ENCODE measurements at regions not wholly inside any gene's neighbourhood (a gene's known extent, or its start where the extent isn't known, plus 50 kb on each side); places are given as distances from the start of the nearest gene placed in this dataset.

DNA sequence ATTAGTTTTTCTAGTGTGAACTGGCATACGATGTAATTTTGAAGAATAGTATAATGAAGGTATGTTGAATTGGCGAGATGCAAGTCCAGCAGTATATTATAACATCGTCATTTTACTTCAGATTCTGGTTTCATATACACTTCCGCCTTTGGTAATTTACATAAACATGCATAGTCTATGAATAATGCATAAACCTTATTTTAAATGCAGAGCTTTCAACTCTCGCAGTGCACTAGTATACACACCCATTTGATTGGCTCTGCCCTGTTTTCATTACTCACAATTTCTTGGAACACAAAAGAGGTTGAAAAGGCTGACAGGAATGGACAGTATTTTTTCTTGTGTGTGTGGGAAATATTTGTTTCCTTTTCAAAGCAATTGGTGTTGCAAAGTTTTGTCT is 128.9 kb upstream of the CCNH start:
- no peak for TF ChIP-seq RAD21 (conservative IDR thresholded peaks at IDR 0.05)
- TF ChIP-seq, protein P1, sequence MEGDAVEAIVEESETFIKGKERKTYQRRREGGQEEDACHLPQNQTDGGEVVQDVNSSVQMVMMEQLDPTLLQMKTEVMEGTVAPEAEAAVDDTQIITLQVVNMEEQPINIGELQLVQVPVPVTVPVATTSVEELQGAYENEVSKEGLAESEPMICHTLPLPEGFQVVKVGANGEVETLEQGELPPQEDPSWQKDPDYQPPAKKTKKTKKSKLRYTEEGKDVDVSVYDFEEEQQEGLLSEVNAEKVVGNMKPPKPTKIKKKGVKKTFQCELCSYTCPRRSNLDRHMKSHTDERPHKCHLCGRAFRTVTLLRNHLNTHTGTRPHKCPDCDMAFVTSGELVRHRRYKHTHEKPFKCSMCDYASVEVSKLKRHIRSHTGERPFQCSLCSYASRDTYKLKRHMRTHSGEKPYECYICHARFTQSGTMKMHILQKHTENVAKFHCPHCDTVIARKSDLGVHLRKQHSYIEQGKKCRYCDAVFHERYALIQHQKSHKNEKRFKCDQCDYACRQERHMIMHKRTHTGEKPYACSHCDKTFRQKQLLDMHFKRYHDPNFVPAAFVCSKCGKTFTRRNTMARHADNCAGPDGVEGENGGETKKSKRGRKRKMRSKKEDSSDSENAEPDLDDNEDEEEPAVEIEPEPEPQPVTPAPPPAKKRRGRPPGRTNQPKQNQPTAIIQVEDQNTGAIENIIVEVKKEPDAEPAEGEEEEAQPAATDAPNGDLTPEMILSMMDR (IDR thresholded peaks at IDR 0.05; ENCODE audit: poor library complexity, severe bottlenecking) = no peak
- no peak for TF ChIP-seq MXI1 (conservative IDR thresholded peaks at IDR 0.05; ENCODE audit: poor library complexity, severe bottlenecking)
- TF ChIP-seq POLR2AphosphoS5 (IDR thresholded peaks at IDR 0.05) = no peak
- no peak for TF ChIP-seq SMC3 (conservative IDR thresholded peaks at IDR 0.05; ENCODE audit: poor library complexity)

Measured in neural cell (in vitro differentiated cells).